ENCODE measurements at regions not wholly inside any gene's neighbourhood (a gene's known extent, or its start where the extent isn't known, plus 50 kb on each side); places are given as distances from the start of the nearest gene placed in this dataset.
"Not testable (repeated sequence)": the region's sequence is repeated elsewhere in the genome, so short reads cannot be mapped to it uniquely, and the experiment has no call there.

- DNase-seq: no peak
Measured at GRCh38 chr6:134665029-134665723, 284.7 kb downstream of the ALDH8A1 start.

GRCh38 chr6:134663800-134664535 lies 285.9 kb downstream of the ALDH8A1 start:
- no peak for DNase-seq

GRCh38 chr6:134663356-134663755 lies 286.5 kb downstream of the ALDH8A1 start:
- no peak for DNase-seq

- DNase-seq: no peak
Measured at GRCh38 chr6:134662077-134662700, 287.7 kb downstream of the ALDH8A1 start.

GRCh38 chr6:134659885-134660284 lies 290.0 kb downstream of the ALDH8A1 start:
- DNase-seq: not testable (repeated sequence)

GRCh38 chr6:134658596-134658995 lies 291.3 kb downstream of the ALDH8A1 start:
- DNase-seq: no peak

GRCh38 chr6:134657751-134658527 lies 292.0 kb downstream of the ALDH8A1 start:
- DNase-seq: no peak

GRCh38 chr6:134657343-134657742 lies 292.6 kb downstream of the ALDH8A1 start:
- DNase-seq: no peak

- no peak for DNase-seq
Measured at GRCh38 chr6:134654751-134655150, 295.1 kb downstream of the ALDH8A1 start.

GRCh38 chr6:134651519-134651918 lies 298.4 kb downstream of the ALDH8A1 start:
- no peak for DNase-seq

GRCh38 chr6:134647861-134648260 lies 302.0 kb downstream of the ALDH8A1 start:
- DNase-seq: no peak

- no peak for DNase-seq
Measured at GRCh38 chr6:134642819-134643218, 307.1 kb downstream of the ALDH8A1 start.

- DNase-seq: no peak
Measured at GRCh38 chr6:134642279-134642678, 307.6 kb downstream of the ALDH8A1 start.

- peak; percentile 86 for DNase-seq
Measured at GRCh38 chr6:134640975-134641429, 308.9 kb downstream of the ALDH8A1 start.

- DNase-seq: no peak
Measured at GRCh38 chr6:134640229-134640628, 309.7 kb downstream of the ALDH8A1 start.

GRCh38 chr6:134637847-134638437 lies 312.0 kb downstream of the ALDH8A1 start:
- DNase-seq: no peak

GRCh38 chr6:134637282-134637681 lies 312.6 kb downstream of the ALDH8A1 start:
- no peak for DNase-seq

- peak; percentile 54 for DNase-seq
Measured at GRCh38 chr6:134636186-134636799, 313.6 kb downstream of the ALDH8A1 start.

GRCh38 chr6:134634966-134635365 lies 314.9 kb downstream of the ALDH8A1 start:
- no peak for DNase-seq

GRCh38 chr6:134634466-134634865 lies 315.4 kb downstream of the ALDH8A1 start:
- no peak for DNase-seq

- peak; percentile 45 for DNase-seq
Measured at GRCh38 chr6:134632982-134633940, 315.3 kb upstream of the SGK1 start.

All from CD4-positive, alpha-beta T cell treated with Interleukin-17A for 1 hour (primary cell).